ENCODE measurements at regions not wholly inside any gene's neighbourhood (a gene's known extent, or its start where the extent isn't known, plus 50 kb on each side); places are given as distances from the start of the nearest gene placed in this dataset.

DNA sequence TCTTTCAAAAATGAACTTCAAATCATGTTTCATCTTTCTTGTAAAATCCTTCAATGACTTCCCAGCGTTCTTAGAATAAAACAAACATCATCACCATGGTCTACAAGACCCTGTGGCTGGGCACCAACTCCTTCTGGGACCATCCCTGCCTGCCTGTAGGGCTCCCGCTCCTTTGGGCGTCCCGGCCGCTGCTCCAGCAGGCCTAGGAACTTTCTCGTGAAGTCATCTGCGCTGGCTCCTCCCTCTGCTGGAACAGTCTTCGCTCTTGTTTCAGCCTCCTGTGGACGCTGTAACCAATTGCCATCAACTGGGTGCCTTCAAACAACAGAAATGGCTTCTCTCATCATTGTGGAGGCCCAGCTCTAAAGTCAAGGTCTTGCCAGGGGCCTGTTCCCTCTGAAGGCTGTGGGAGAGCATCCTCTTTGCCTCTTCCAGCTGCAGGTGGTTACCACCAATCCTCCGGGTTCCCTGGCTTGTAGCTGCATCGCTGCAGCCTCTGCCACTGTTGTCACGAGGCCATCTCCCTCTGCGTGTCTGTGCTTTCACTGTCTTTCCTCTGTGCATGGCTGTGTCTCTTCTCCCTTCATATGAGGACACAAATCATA lies 185.5 kb upstream of the SDK2 start:
- ATAC-seq: no peak
- H3K4me1 ChIP-seq (ENCODE audit: low read depth): peaks cover 8% of the 10 kb centered on the region

GRCh38 chr17:73831699-73832098 lies 187.5 kb upstream of the SDK2 start:
- H3K9me3 ChIP-seq: no peaks in the 10 kb centered on the region
- H3K4me3 ChIP-seq: no peak overlapping the region
- ATAC-seq (no peak), DNase-seq (no peak)
- H3K36me3 ChIP-seq (ENCODE audit: low read depth): no peaks in the 10 kb centered on the region
- intact Hi-C loops (cut with DNase I, micrococcal nuclease): no loop called here
- TF ChIP-seq CTCF (IDR thresholded peaks at IDR 0.05): no peak
- H3K4me1 ChIP-seq (ENCODE audit: low read depth): peaks cover 12% of the 10 kb centered on the region

More for the DNA sequence above, 185.5 kb upstream of the SDK2 start:
- no peaks in the 10 kb centered on the region for H3K9me3 ChIP-seq
- intact Hi-C loops (cut with DNase I, micrococcal nuclease): no loop called here
- no peaks in the 10 kb centered on the region for H3K36me3 ChIP-seq (ENCODE audit: low read depth)
- H3K4me3 ChIP-seq: no peak overlapping the region
- DNase-seq: no peak
- no peak for TF ChIP-seq CTCF (IDR thresholded peaks at IDR 0.05)

DNA sequence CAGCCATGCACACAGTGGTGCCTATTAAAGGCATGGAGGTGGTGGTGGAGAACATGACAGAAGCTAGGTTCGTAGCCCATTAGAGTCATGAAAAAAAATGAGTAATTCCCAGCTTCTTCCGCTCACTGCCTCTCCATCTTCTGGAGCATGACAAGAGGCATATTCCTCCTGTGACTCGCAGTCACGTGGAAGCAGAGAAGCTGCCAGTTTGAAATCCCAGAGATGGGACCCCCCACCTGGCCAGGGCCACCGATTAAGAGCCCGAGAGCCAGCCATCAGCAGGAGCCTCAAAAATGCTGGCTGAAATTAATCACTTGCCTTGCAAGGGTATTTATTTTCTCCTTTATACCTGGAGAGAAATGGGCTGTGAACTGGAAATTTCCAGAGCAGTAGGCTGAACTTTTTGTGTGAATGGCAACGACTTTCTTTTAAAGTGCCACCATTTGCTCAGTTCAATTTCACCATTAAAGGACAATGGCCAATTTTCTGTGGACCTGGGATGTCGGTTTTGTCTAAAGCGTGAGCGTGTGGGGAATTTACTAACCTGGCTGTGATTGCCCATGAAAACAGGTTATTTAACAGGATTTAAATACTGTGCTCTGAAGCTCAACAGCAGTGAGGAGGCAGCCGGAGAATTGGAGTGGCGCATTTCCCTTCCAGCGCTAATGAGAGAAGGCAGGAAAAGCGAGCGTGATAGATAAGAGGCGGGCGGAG lies 189.7 kb upstream of the SDK2 start:
- intact Hi-C loops (cut with DNase I, micrococcal nuclease): no loop called here
- no peak for ATAC-seq
- Histone ChIP-seq H3K4me1 (ENCODE audit: low read depth) (peaks cover 4% of the 10 kb centered on the region), H3K9me3 (no peaks in the 10 kb centered on the region), H3K4me3 (no peak overlapping the region), H3K36me3 (ENCODE audit: low read depth) (no peaks in the 10 kb centered on the region)
- TF ChIP-seq CTCF (IDR thresholded peaks at IDR 0.05): no peak
- DNase-seq: no peak

DNA sequence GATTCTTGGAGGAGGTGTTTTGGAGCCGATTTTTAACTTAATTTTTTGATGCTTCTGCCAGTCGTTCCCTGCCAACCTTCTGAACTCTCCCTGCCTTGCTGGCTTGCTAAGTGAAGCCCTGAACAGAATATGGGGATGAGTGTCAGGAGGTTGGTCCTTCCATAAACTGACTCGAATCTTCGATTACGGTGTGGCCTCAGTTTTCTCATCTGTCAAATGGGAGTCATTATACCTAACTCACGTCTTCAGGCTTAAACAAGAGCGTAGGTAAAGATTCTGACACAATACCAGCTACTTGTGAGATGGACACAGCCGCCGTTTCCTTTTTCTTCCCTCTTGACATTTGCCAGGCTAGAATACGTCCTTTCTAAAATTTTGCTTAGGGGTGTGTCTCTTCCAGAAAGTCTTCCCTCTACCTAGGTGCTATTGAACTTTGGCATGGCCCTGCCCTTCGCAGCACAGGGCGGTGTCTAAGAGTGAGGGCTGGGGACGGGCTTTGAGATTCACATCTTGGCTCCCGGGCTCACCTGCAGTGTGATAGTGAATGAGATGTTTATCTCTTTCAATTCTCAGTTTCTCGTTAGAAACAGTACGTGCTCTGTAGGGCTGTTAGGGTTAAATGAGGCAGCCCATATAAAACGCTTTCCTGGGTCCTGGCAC lies 190.6 kb upstream of the SDK2 start:
- H3K36me3 ChIP-seq (ENCODE audit: low read depth): no peaks in the 10 kb centered on the region
- H3K4me1 ChIP-seq (ENCODE audit: low read depth): peaks cover 4% of the 10 kb centered on the region
- no peak for TF ChIP-seq CTCF (IDR thresholded peaks at IDR 0.05)
- ATAC-seq: peak; percentile 65
- H3K4me3 ChIP-seq: no peak overlapping the region
- DNase-seq: peak in 1 of 3 donors; percentile 44
- no peaks in the 10 kb centered on the region for H3K9me3 ChIP-seq
- intact Hi-C loops (cut with DNase I, micrococcal nuclease): no loop called here

- TF ChIP-seq CTCF (IDR thresholded peaks at IDR 0.05): no peak
- no peaks in the 10 kb centered on the region for H3K36me3 ChIP-seq (ENCODE audit: low read depth)
- H3K4me1 ChIP-seq (ENCODE audit: low read depth): peaks cover 4% of the 10 kb centered on the region
- intact Hi-C loops (cut with DNase I, micrococcal nuclease): no loop called here
- ATAC-seq: no peak
- no peaks in the 10 kb centered on the region for H3K9me3 ChIP-seq
- H3K4me3 ChIP-seq: no peak overlapping the region
- no peak for DNase-seq
Observed at GRCh38 chr17:73835605-73836004, 191.4 kb upstream of the SDK2 start.
